PC-3 (cell line): ENCODE measurements at regions not wholly inside any gene's neighbourhood (a gene's known extent, or its start where the extent isn't known, plus 50 kb on each side); places are given as distances from the start of the nearest gene placed in this dataset.

ENCODE experiments used
- ATAC-seq: fragments of 200-7000 bp; cut with Tn5 transposase; 2 replicates; pipeline ENCODE4 v1.9.1; 2020; ENCODE audit warnings: mild to moderate bottlenecking, moderate library complexity
- BruUV-seq: library from RNA; stranded (reverse); fragments of 400-500 nt; replicated peaks from 2 replicates; lab custom pipeline; 2021; lab: Mats Ljungman, UMichigan
- CTCF ChIA-PET: fragments of 300-600 bp; sonication (Branson Sonifier 250); formaldehyde crosslinking; loops from one replicate; lab custom pipeline; 2022; ENCODE audit warnings: antibody characterized with exemption; lab: Charles Lee
- POLR2A ChIA-PET: fragments of 300-600 bp; sonication (Branson Sonifier 250); formaldehyde crosslinking; loops from one replicate; lab custom pipeline; 2022; ENCODE audit warnings: antibody characterized with exemption; ENCODE audit not compliant: unreplicated experiment; lab: Charles Lee
- DNase-seq: peaks from one replicate; pipeline ENCODE4 v3.0.0-alpha.2; 2015
- H2AFZ ChIP-seq: fragments of 300-600 bp; sonication (generic); 2 replicates; pipeline ENCODE4 v1.6.0; 2016; ENCODE audit warnings: antibody characterized with exemption, low read length
- H3F3A ChIP-seq: fragments of 300-600 bp; sonication (generic); one replicate; pipeline ENCODE4 v1.6.0; 2017; ENCODE audit warnings: antibody characterized with exemption, low read length, control low read depth, mild to moderate bottlenecking; ENCODE audit not compliant: unreplicated experiment
- H3K27ac ChIP-seq: fragments of 300-600 bp; sonication (generic); 2 replicates; pipeline ENCODE4 v1.5.1; 2016; ENCODE audit warnings: mild to moderate bottlenecking, low read length
- H3K27me3 ChIP-seq: fragments of 300-600 bp; sonication (generic); 2 replicates; pipeline ENCODE4 v1.6.1; 2016; ENCODE audit warnings: low read length, mixed read lengths
- H3K36me3 ChIP-seq: fragments of 300-600 bp; sonication (generic); 2 replicates; pipeline ENCODE4 v1.6.1; 2016; ENCODE audit warnings: low read depth, mixed run types, low read length, mixed read lengths
- H3K4me1 ChIP-seq: fragments of 300-600 bp; sonication (generic); 2 replicates; pipeline ENCODE4 v1.5.1; 2016; ENCODE audit warnings: low read length; ENCODE audit not compliant: insufficient read depth
- H3K4me2 ChIP-seq: fragments of 300-600 bp; sonication (generic); 2 replicates; pipeline ENCODE4 v1.6.0; 2016; ENCODE audit warnings: low read length
- H3K4me3 ChIP-seq: fragments of 300-600 bp; sonication (generic); 2 replicates; pipeline ENCODE4 v1.5.1; 2016; ENCODE audit warnings: mild to moderate bottlenecking, low read length, mixed read lengths
- H3K79me2 ChIP-seq: fragments of 300-600 bp; sonication (generic); 2 replicates; pipeline ENCODE4 v1.6.1; 2017; ENCODE audit warnings: low read length, mixed read lengths
- H3K9ac ChIP-seq: fragments of 300-600 bp; sonication (generic); 2 replicates; pipeline ENCODE4 v1.6.0; 2016; ENCODE audit warnings: mild to moderate bottlenecking, low read length
- H3K9me2 ChIP-seq: fragments of 300-600 bp; sonication (generic); replicated peaks from 2 replicates; pipeline ENCODE4 v1.6.1; 2016; ENCODE audit warnings: mixed run types, low read length, mixed read lengths
- H3K9me3 ChIP-seq: fragments of 300-600 bp; sonication (generic); 2 replicates; pipeline ENCODE4 v1.6.1; 2016; ENCODE audit warnings: low read length, mixed read lengths
- H4K20me1 ChIP-seq: fragments of 300-600 bp; sonication (generic); 2 replicates; pipeline ENCODE4 v1.6.1; 2016; ENCODE audit warnings: low read length, mixed read lengths
- CTCF ChIP-seq: fragments of 300-600 bp; sonication (generic); conservative IDR thresholded peaks from 2 replicates; pipeline ENCODE4 v1.5.1; 2017; ENCODE audit warnings: antibody characterized with exemption, low read depth, mild to moderate bottlenecking, low read length
- EZH2 ChIP-seq: fragments of 300-600 bp; sonication (generic); IDR thresholded peaks from one replicate; pipeline ENCODE4 v1.6.1; 2017; ENCODE audit warnings: antibody characterized with exemption, mild to moderate bottlenecking, low read length; ENCODE audit not compliant: unreplicated experiment
- EZH2phosphoT487 ChIP-seq: fragments of 300-600 bp; sonication (generic); IDR thresholded peaks from 2 replicates; pipeline ENCODE4 v1.6.1; 2018; ENCODE audit warnings: mild to moderate bottlenecking, antibody characterized with exemption, low read length, borderline replicate concordance
- intact Hi-C: fragments of 100-400 bp; cut with micrococcal nuclease; formaldehyde crosslinking; loops from 2 replicates; pipeline ENCODE4 v1.9.0; 2023

- no peak overlapping the region for H3K4me3 ChIP-seq
- no TSS peak for BruUV-seq
- H3K9me2 ChIP-seq: no peaks in the 10 kb centered on the region
- H3K27ac ChIP-seq: no peak overlapping the region
- CTCF ChIA-PET: no interaction called here
- DNase-seq: no peak
- no peak overlapping the region for H2AFZ ChIP-seq
- intact Hi-C loops: no loop called here
- no peak overlapping the region for H3K4me2 ChIP-seq
- no peak overlapping the region for H3K9ac ChIP-seq
- no peaks in the 10 kb centered on the region for H3K9me3 ChIP-seq
- TF ChIP-seq CTCF (no peak), EZH2 (no peak), EZH2phosphoT487 (no peak)
- H3K4me1 ChIP-seq: no peaks in the 10 kb centered on the region
- H3K79me2 ChIP-seq: no peaks in the 10 kb centered on the region
- POLR2A ChIA-PET: no interaction called here
- H3F3A ChIP-seq: no peaks in the 10 kb centered on the region
- no peaks in the 10 kb centered on the region for H4K20me1 ChIP-seq
- no peak for ATAC-seq
- H3K27me3 ChIP-seq: no peaks in the 10 kb centered on the region
- no peaks in the 10 kb centered on the region for H3K36me3 ChIP-seq
Observed at GRCh38 chr16:7765079-7765550, 432.5 kb downstream of the RBFOX1 start.

- H4K20me1 ChIP-seq: no peaks in the 10 kb centered on the region
Observed at GRCh38 chr16:7763111-7763510, 430.5 kb downstream of the RBFOX1 start.

More at GRCh38 chr16:7763111-7763510, 430.5 kb downstream of the RBFOX1 start:
- intact Hi-C loops: no loop called here
- POLR2A ChIA-PET: no interaction called here
- no peaks in the 10 kb centered on the region for H3K9me3 ChIP-seq
- H3K4me3 ChIP-seq: no peak overlapping the region
- CTCF ChIA-PET: no interaction called here
- no peaks in the 10 kb centered on the region for H3K36me3 ChIP-seq
- DNase-seq (no peak), ATAC-seq (no peak)
- H3K4me1 ChIP-seq: no peaks in the 10 kb centered on the region
- no TSS peak for BruUV-seq
- no peaks in the 10 kb centered on the region for H3K27me3 ChIP-seq
- no peak overlapping the region for H2AFZ ChIP-seq
- no peaks in the 10 kb centered on the region for H3F3A ChIP-seq
- H3K79me2 ChIP-seq: no peaks in the 10 kb centered on the region
- H3K4me2 ChIP-seq: no peak overlapping the region
- H3K27ac ChIP-seq: no peak overlapping the region
- no peaks in the 10 kb centered on the region for H3K9me2 ChIP-seq
- TF ChIP-seq EZH2 (no peak), EZH2phosphoT487 (no peak), CTCF (no peak)
- H3K9ac ChIP-seq: no peak overlapping the region
